ENCODE measurements at regions not wholly inside any gene's neighbourhood (a gene's known extent, or its start where the extent isn't known, plus 50 kb on each side); places are given as distances from the start of the nearest gene placed in this dataset.

- TF ChIP-seq POLR2A (IDR thresholded peaks at IDR 0.05; ENCODE audit: low read depth, low read length) (no peak), POLR2AphosphoS5 (IDR thresholded peaks at IDR 0.05; ENCODE audit: low read depth, low read length) (no peak)
Measured at GRCh38 chr4:123323998-123324397, 72.6 kb upstream of the SPRY1 start.
